ENCODE measurements at regions not wholly inside any gene's neighbourhood (a gene's known extent, or its start where the extent isn't known, plus 50 kb on each side); places are given as distances from the start of the nearest gene placed in this dataset.

GRCh38 chr1:223479718-223480425 lies 86.7 kb downstream of the CCDC185 start:
- no peak overlapping the region for H2AFZ ChIP-seq (ENCODE audit: low read length)
- DNase-seq (ENCODE audit: insufficient read length, low spot score, missing footprints), result no peak
- no peak for TF ChIP-seq CTCF (IDR thresholded peaks at IDR 0.05; ENCODE audit: extremely low read depth, low read depth, low read length)
- no peaks in the 10 kb centered on the region for H3K36me3 ChIP-seq (ENCODE audit: insufficient read depth, low read length)
- no peaks in the 10 kb centered on the region for H3K4me1 ChIP-seq (ENCODE audit: insufficient read depth, low read length)
- no peaks in the 10 kb centered on the region for H4K20me1 ChIP-seq (ENCODE audit: insufficient read depth, low read length)
- no peak overlapping the region for H3K27ac ChIP-seq (ENCODE audit: low read depth, low read length)
- no peak overlapping the region for H3K4me2 ChIP-seq (ENCODE audit: insufficient read depth, low read length)
- H3K4me3 ChIP-seq (ENCODE audit: insufficient read depth, low read length), result no peak overlapping the region
- H3K9me3 ChIP-seq (ENCODE audit: low read depth, low read length), result no peaks in the 10 kb centered on the region
- H3K79me2 ChIP-seq (ENCODE audit: insufficient read depth, low read length), result no peaks in the 10 kb centered on the region
- peaks cover 29% of the 10 kb centered on the region for H3K27me3 ChIP-seq (ENCODE audit: insufficient read depth, low read length)

DNA sequence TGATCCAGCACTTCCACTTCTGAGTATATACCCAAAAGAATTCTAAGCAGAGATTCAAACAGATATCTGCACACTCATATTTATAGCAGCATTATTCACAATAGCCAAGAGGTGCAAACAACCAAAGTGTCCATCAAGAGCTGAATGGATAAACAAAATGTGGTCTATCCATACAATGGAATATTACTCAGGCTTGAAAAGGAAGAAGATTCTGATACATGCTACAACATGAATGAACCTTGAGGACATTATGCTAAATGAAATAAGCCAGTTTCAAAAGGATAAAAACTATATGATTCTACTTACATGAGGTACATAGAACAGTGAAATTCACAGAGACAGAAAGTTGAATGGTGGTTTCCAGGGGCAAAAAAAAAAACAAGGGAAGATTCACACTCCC lies 88.9 kb downstream of the CCDC185 start:
- H2AFZ ChIP-seq (ENCODE audit: low read length), result no peak overlapping the region
- H3K4me2 ChIP-seq (ENCODE audit: insufficient read depth, low read length), result no peak overlapping the region
- H3K36me3 ChIP-seq (ENCODE audit: insufficient read depth, low read length), result no peaks in the 10 kb centered on the region
- no peak for TF ChIP-seq CTCF (IDR thresholded peaks at IDR 0.05; ENCODE audit: extremely low read depth, low read depth, low read length)
- H4K20me1 ChIP-seq (ENCODE audit: insufficient read depth, low read length), result no peaks in the 10 kb centered on the region
- no peak overlapping the region for H3K4me3 ChIP-seq (ENCODE audit: insufficient read depth, low read length)
- no peaks in the 10 kb centered on the region for H3K9me3 ChIP-seq (ENCODE audit: low read depth, low read length)
- no peak overlapping the region for H3K27ac ChIP-seq (ENCODE audit: low read depth, low read length)
- no peaks in the 10 kb centered on the region for H3K4me1 ChIP-seq (ENCODE audit: insufficient read depth, low read length)
- no peaks in the 10 kb centered on the region for H3K79me2 ChIP-seq (ENCODE audit: insufficient read depth, low read length)
- H3K27me3 ChIP-seq (ENCODE audit: insufficient read depth, low read length), result peaks cover 43% of the 10 kb centered on the region
- no peak for DNase-seq (ENCODE audit: insufficient read length, low spot score, missing footprints)

DNA sequence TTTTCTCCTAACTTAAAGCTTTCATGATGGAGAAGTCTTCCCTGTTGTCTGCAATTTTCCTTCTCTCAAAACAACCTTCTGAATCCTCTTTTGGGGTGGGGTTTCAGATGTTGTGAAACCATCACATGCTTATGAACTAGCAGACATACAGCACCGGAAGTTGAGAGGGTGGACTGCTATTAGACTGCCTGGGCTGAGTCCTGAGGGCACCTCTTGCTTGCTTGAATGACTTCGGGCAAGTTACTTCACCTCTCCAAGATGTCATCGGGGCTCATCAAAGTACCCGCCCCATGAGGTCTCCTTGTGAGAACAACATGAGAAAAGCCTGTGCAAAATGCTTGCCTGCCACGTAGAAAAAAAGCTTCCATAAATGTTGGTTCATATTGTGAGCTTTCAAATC lies 89.6 kb downstream of the CCDC185 start:
- Histone ChIP-seq H3K4me3 (ENCODE audit: insufficient read depth, low read length) (no peak overlapping the region), H3K36me3 (ENCODE audit: insufficient read depth, low read length) (no peaks in the 10 kb centered on the region), H3K79me2 (ENCODE audit: insufficient read depth, low read length) (no peaks in the 10 kb centered on the region), H3K27me3 (ENCODE audit: insufficient read depth, low read length) (peaks cover 47% of the 10 kb centered on the region), H2AFZ (ENCODE audit: low read length) (no peak overlapping the region), H3K4me1 (ENCODE audit: insufficient read depth, low read length) (no peaks in the 10 kb centered on the region), H3K27ac (ENCODE audit: low read depth, low read length) (no peak overlapping the region), H3K9me3 (ENCODE audit: low read depth, low read length) (no peaks in the 10 kb centered on the region), H3K4me2 (ENCODE audit: insufficient read depth, low read length) (no peak overlapping the region), H4K20me1 (ENCODE audit: insufficient read depth, low read length) (no peaks in the 10 kb centered on the region)
- no peak for TF ChIP-seq CTCF (IDR thresholded peaks at IDR 0.05; ENCODE audit: extremely low read depth, low read depth, low read length)
- DNase-seq (ENCODE audit: insufficient read length, low spot score, missing footprints), result no peak

- no peaks in the 10 kb centered on the region for H3K36me3 ChIP-seq (ENCODE audit: insufficient read depth, low read length)
- peaks cover 54% of the 10 kb centered on the region for H3K27me3 ChIP-seq (ENCODE audit: insufficient read depth, low read length)
- H3K9me3 ChIP-seq (ENCODE audit: low read depth, low read length), result no peaks in the 10 kb centered on the region
Measured at GRCh38 chr1:223483511-223483910, 90.3 kb downstream of the CCDC185 start.

More at GRCh38 chr1:223483511-223483910, 90.3 kb downstream of the CCDC185 start:
- no peak for DNase-seq (ENCODE audit: insufficient read length, low spot score, missing footprints)
- no peaks in the 10 kb centered on the region for H4K20me1 ChIP-seq (ENCODE audit: insufficient read depth, low read length)
- H2AFZ ChIP-seq (ENCODE audit: low read length), result no peak overlapping the region
- H3K4me3 ChIP-seq (ENCODE audit: insufficient read depth, low read length), result no peak overlapping the region
- H3K4me1 ChIP-seq (ENCODE audit: insufficient read depth, low read length), result no peaks in the 10 kb centered on the region
- no peak for TF ChIP-seq CTCF (IDR thresholded peaks at IDR 0.05; ENCODE audit: extremely low read depth, low read depth, low read length)
- no peak overlapping the region for H3K27ac ChIP-seq (ENCODE audit: low read depth, low read length)
- H3K4me2 ChIP-seq (ENCODE audit: insufficient read depth, low read length), result no peak overlapping the region
- H3K79me2 ChIP-seq (ENCODE audit: insufficient read depth, low read length), result no peaks in the 10 kb centered on the region

Data from osteoblast (primary cell).